H9 (cell line): ENCODE measurements at regions not wholly inside any gene's neighbourhood (a gene's known extent, or its start where the extent isn't known, plus 50 kb on each side); places are given as distances from the start of the nearest gene placed in this dataset.

ENCODE experiments used
- DNase-seq: peaks from one replicate; pipeline ENCODE4 v3.0.0-alpha.2; 2017
- H2AFZ ChIP-seq: one replicate; pipeline ENCODE4 v1.6.1; 2013; ENCODE audit warnings: mild to moderate bottlenecking, low read length, control low read depth, moderate library complexity
- H2AK5ac ChIP-seq: 2 replicates; pipeline ENCODE4 v1.6.1; 2013; ENCODE audit warnings: low read length, control low read depth, mixed read lengths; ENCODE audit not compliant: insufficient read length
- H2BK120ac ChIP-seq: one replicate; pipeline ENCODE4 v1.6.1; 2013; ENCODE audit warnings: low read depth, mild to moderate bottlenecking, low read length, control low read depth, inconsistent platforms; ENCODE audit not compliant: poor library complexity, severe bottlenecking
- H2BK12ac ChIP-seq: 2 replicates; pipeline ENCODE4 v1.6.1; 2013; ENCODE audit warnings: low read length, control low read depth, mixed read lengths, low read depth; ENCODE audit not compliant: insufficient read length
- H2BK15ac ChIP-seq: 2 replicates; pipeline ENCODE4 v1.6.1; 2013; ENCODE audit warnings: low read depth, low read length, control low read depth
- H2BK20ac ChIP-seq: one replicate; pipeline ENCODE4 v1.6.1; 2013; ENCODE audit warnings: low read depth, mild to moderate bottlenecking, low read length, control low read depth, inconsistent platforms; ENCODE audit not compliant: poor library complexity, severe bottlenecking
- H2BK5ac ChIP-seq: 2 replicates; pipeline ENCODE4 v1.6.1; 2013; ENCODE audit warnings: low read length, control low read depth, mixed read lengths; ENCODE audit not compliant: insufficient read length
- H3K14ac ChIP-seq: 2 replicates; pipeline ENCODE4 v1.6.1; 2013; ENCODE audit warnings: low read length, control low read depth; ENCODE audit not compliant: insufficient read depth
- H3K18ac ChIP-seq: 2 replicates; pipeline ENCODE4 v1.6.1; 2013; ENCODE audit warnings: low read depth, mild to moderate bottlenecking, mixed read lengths, low read length, control low read depth; ENCODE audit not compliant: insufficient read length
- H3K23ac ChIP-seq: 2 replicates; pipeline ENCODE4 v1.6.1; 2013; ENCODE audit warnings: low read length, control low read depth, mixed read lengths, low read depth; ENCODE audit not compliant: insufficient read length
- H3K23me2 ChIP-seq: 2 replicates; pipeline ENCODE4 v1.6.1; 2013; ENCODE audit warnings: low read depth, mild to moderate bottlenecking, mixed read lengths, low read length, control low read depth; ENCODE audit not compliant: insufficient read length, poor library complexity, severe bottlenecking
- H3K27ac ChIP-seq: 2 replicates; pipeline ENCODE4 v1.5.1; 2013; ENCODE audit warnings: low read length, control low read depth, mixed read lengths, low read depth; ENCODE audit not compliant: insufficient read length
- H3K27me3 ChIP-seq: 2 replicates; pipeline ENCODE4 v1.6.1; 2013; ENCODE audit warnings: low read length, control low read depth, inconsistent platforms; ENCODE audit not compliant: insufficient read depth
- H3K4ac ChIP-seq: 2 replicates; pipeline ENCODE4 v1.6.1; 2013; ENCODE audit warnings: low read depth, mild to moderate bottlenecking, control low read depth, inconsistent platforms, low read length, moderate library complexity
- H3K4me1 ChIP-seq: 2 replicates; pipeline ENCODE4 v1.6.1; 2013; ENCODE audit warnings: low read length, control low read depth, inconsistent platforms; ENCODE audit not compliant: insufficient read depth
- H3K4me2 ChIP-seq: 2 replicates; pipeline ENCODE4 v1.6.1; 2013; ENCODE audit warnings: low read length, control low read depth, mixed read lengths; ENCODE audit not compliant: insufficient read length, insufficient read depth
- H3K56ac ChIP-seq: 2 replicates; pipeline ENCODE4 v1.6.1; 2013; ENCODE audit warnings: low read depth, mild to moderate bottlenecking, mixed read lengths, low read length, control low read depth; ENCODE audit not compliant: insufficient read length
- H3K79me1 ChIP-seq: 2 replicates; pipeline ENCODE4 v1.6.1; 2013; ENCODE audit warnings: low read depth, mild to moderate bottlenecking, moderate library complexity, low read length, control low read depth, inconsistent platforms; ENCODE audit not compliant: insufficient read depth, poor library complexity, severe bottlenecking
- H3K79me2 ChIP-seq: 2 replicates; pipeline ENCODE4 v1.6.1; 2013; ENCODE audit warnings: low read length, control low read depth, inconsistent platforms; ENCODE audit not compliant: insufficient read depth
- H3K9ac ChIP-seq: 2 replicates; pipeline ENCODE4 v1.6.1; 2013; ENCODE audit warnings: low read length, control low read depth, mixed read lengths; ENCODE audit not compliant: insufficient read length; ENCODE audit errors: extremely low read depth
- H3K9me3 ChIP-seq: one replicate; pipeline ENCODE4 v1.6.1; 2013; ENCODE audit warnings: low read depth, low read length, inconsistent platforms; ENCODE audit not compliant: control insufficient read depth
- H3T11ph ChIP-seq: one replicate; pipeline ENCODE4 v1.6.1; 2013; ENCODE audit warnings: mild to moderate bottlenecking, low read length, control low read depth, inconsistent platforms
- H4K20me1 ChIP-seq: one replicate; pipeline ENCODE4 v1.6.1; 2013; ENCODE audit not compliant: control insufficient read depth, insufficient read length, insufficient read depth
- H4K5ac ChIP-seq: 2 replicates; pipeline ENCODE4 v1.6.1; 2013; ENCODE audit warnings: low read depth, mild to moderate bottlenecking, mixed read lengths, low read length, control low read depth; ENCODE audit not compliant: insufficient read length
- H4K8ac ChIP-seq: replicated peaks from 2 replicates; pipeline ENCODE4 v1.6.1; 2013; ENCODE audit warnings: low read length, control low read depth, mixed read lengths, low read depth; ENCODE audit not compliant: insufficient read length
- H4K91ac ChIP-seq: 2 replicates; pipeline ENCODE4 v1.6.1; 2013; ENCODE audit warnings: low read depth, mild to moderate bottlenecking, moderate library complexity, mixed read lengths, low read length, control low read depth; ENCODE audit not compliant: insufficient read length
- H3K27ac Mint-ChIP-seq, 3 experiments: 2 replicates in 2 of 3; 3 replicates in 1 of 3; pipeline ENCODE4 v1.8.0; 2020 to 2021; ENCODE audit warnings: mixed read lengths in 3 of 3, mild to moderate bottlenecking in 1 of 3, moderate library complexity in 1 of 3
- H3K27me3 Mint-ChIP-seq: 2 replicates; pipeline ENCODE4 v1.8.0; 2021; ENCODE audit warnings: low read depth, mild to moderate bottlenecking, moderate library complexity, mixed read lengths
- H3K36me3 Mint-ChIP-seq, 3 experiments: 2 replicates in 2 of 3; 3 replicates in 1 of 3; pipeline ENCODE4 v1.8.0; 2020 to 2021; ENCODE audit warnings: low read depth in 3 of 3, mixed read lengths in 3 of 3; ENCODE audit not compliant: insufficient read depth in 1 of 3
- H3K4me1 Mint-ChIP-seq, 2 experiments: 2 replicates each; pipeline ENCODE4 v1.8.0; 2020; ENCODE audit warnings: mixed read lengths in 2 of 2
- H3K4me3 Mint-ChIP-seq, 2 experiments: 2 replicates in 1 of 2; 3 replicates in 1 of 2; pipeline ENCODE4 v1.8.0; 2020 to 2021; ENCODE audit warnings: mild to moderate bottlenecking in 2 of 2, mixed read lengths in 2 of 2, moderate library complexity in 1 of 2
- H3K9me3 Mint-ChIP-seq, 2 experiments: 2 replicates in 1 of 2; 3 replicates in 1 of 2; pipeline ENCODE4 v1.8.0; 2020; ENCODE audit warnings: mild to moderate bottlenecking in 2 of 2, mixed read lengths in 2 of 2, moderate library complexity in 1 of 2
- CTCF ChIP-seq: fragments of 200-600 bp; sonication (generic); conservative IDR thresholded peaks from 3 replicates; pipeline ENCODE4 v1.8.0; 2021; ENCODE audit warnings: antibody characterized with exemption, mild to moderate bottlenecking
- WGBS: extraction: QIAGEN DNeasy Blood & Tissue Kit; methylation state at CpG from one replicate; pipeline ENCODE4 v1.1.7; 2013; ENCODE audit warnings: missing lambda C conversion rate, low lambda C conversion rate, mixed read lengths; ENCODE audit not compliant: insufficient read length; ENCODE audit errors: extremely low coverage; 5-methylcytosine and 5-hydroxymethylcytosine counted together

- Histone ChIP-seq H3K23me2 (no peaks in the 10 kb centered on the region), H3K9me3 (no peaks in the 10 kb centered on the region), H3T11ph (no peak overlapping the region), H3K9ac (no peak overlapping the region), H2BK20ac (no peak overlapping the region), H3K18ac (no peak overlapping the region), H4K5ac (no peak overlapping the region), H3K23ac (no peak overlapping the region), H2BK5ac (no peak overlapping the region), H3K27me3 (no peaks in the 10 kb centered on the region), H3K4me2 (no peak overlapping the region), H3K27ac (no peak overlapping the region), H3K56ac (no peak overlapping the region), H2AK5ac (no peak overlapping the region), H4K91ac (no peak overlapping the region), H2BK15ac (no peak overlapping the region), H2BK120ac (no peak overlapping the region), H3K4ac (no peak overlapping the region), H4K8ac (no peak overlapping the region), H3K79me2 (no peaks in the 10 kb centered on the region), H3K4me1 (no peaks in the 10 kb centered on the region), H3K79me1 (no peaks in the 10 kb centered on the region), H2BK12ac (no peak overlapping the region), H3K14ac (no peak overlapping the region), H4K20me1 (no peaks in the 10 kb centered on the region), H2AFZ (no peak overlapping the region)
- Mint-ChIP-seq H3K4me1 (no peaks in the 10 kb centered on the region), H3K36me3 (peaks cover 0 to 7% (median 4%) of the 10 kb centered on the region in 3 experiments; a peak in 1 of 7 replicates), H3K9me3 (peaks cover 9% of the 10 kb centered on the region in 2 experiments; a peak in 4 of 5 replicates), H3K27me3 (no peaks in the 10 kb centered on the region), H3K27ac (no peak overlapping the region), H3K4me3 (no peak overlapping the region)
- no peak for TF ChIP-seq CTCF
- no peak for DNase-seq
- WGBS = no CpG with 5 or more reads among the region's 1 CpG
Measured at GRCh38 chr7:126163647-126164046, 1089.1 kb downstream of the GRM8 start.
